Stimulated activated CD4-positive, alpha-beta T cell treated with anti-CD3 and anti-CD28 coated beads, Interleukin-1b, Interleukin-23, amount 100 ng/mL, for 1 hour (primary cell): ENCODE measurements at regions not wholly inside any gene's neighbourhood (a gene's known extent, or its start where the extent isn't known, plus 50 kb on each side); places are given as distances from the start of the nearest gene placed in this dataset.

Experiments used
- DNase-seq, 2 donors: peaks; one replicate each; pipeline ENCODE4 v3.0.0-alpha.2; 2020; ENCODE audit warnings: low read depth in 2 of 2

DNA sequence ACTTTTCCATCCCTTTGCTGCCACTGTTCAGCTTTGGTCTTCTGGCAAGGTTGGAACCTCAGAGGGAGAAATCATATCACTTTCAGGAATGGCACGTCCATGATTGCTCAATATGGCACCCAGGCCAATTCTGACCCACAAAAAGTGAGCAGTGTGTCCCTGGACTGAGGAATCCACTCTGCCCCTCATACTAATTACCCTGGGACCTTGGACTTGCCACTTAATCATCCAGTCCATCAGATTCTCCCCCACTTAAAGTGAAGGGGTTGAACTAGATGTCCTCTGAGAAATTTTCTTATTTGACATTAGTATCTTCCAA, 449.3 kb upstream of the CITED2 start:
- no peak for DNase-seq

- DNase-seq, result no peak
Measured at GRCh38 chr6:139823099-139823807, 448.8 kb upstream of the CITED2 start.

GRCh38 chr6:139821676-139822223, 447.3 kb upstream of the CITED2 start:
- DNase-seq, result no peak

DNA sequence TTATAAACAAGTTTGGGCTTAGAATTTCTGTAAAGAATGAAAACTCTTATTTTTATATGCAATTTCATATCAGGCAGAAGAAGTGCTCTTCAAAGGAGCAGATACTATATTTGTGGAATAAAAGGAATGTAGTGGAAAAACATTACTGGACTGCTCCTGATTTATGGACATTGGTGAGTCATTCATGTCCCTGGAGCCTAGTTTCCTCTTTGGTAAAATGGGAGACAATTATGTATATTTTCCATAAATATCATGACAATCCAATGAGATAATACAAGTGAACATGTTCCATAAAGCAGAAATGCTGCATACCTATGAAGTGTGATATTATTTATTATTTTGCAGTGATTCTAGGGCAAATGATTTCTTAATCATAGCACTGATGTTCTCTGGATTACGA, 445.8 kb upstream of the CITED2 start:
- DNase-seq, result no peak

- no peak for DNase-seq
Measured at GRCh38 chr6:139819776-139820175, 445.3 kb upstream of the CITED2 start.

- no peak for DNase-seq
Measured at GRCh38 chr6:139812939-139813338, 438.5 kb upstream of the CITED2 start.

DNA sequence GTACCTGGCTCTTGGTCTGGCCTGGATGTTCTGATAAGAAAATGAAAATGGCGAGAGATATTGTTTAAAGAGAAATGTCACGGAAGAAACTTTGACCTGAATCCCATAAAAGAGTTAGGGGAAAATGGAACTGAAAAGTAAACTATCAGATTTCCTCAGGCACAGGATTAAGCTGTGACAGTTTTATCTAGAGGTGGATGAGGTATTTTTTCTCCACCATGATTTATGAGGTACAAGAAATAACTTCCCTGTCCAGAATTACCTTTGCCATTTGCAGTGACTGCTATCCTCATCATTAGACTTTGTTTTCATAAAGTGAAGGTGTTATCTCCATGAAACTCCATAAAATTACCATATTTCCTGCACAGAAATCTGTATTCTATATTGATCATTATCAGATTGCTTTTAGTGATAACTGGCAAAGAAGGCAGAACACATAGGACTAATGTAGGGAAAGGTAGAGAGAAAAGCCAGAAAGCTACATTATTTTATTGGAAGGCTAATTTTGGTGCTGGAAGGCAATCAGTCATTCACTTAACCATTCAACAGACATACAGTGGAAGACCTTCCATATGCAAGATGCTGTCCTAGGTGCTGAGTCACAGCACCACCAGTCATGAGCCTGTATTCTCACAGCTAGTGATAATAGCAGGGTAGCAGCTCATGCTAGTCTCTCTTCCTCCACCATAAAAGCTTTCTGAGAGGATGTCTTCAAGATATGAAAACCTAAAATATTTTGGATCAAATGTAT, 427.3 kb upstream of the CITED2 start:
- no peak for DNase-seq

GRCh38 chr6:139800837-139801236, 426.4 kb upstream of the CITED2 start:
- DNase-seq, result no peak

GRCh38 chr6:139790527-139790926, 416.1 kb upstream of the CITED2 start:
- DNase-seq, result no peak

DNA sequence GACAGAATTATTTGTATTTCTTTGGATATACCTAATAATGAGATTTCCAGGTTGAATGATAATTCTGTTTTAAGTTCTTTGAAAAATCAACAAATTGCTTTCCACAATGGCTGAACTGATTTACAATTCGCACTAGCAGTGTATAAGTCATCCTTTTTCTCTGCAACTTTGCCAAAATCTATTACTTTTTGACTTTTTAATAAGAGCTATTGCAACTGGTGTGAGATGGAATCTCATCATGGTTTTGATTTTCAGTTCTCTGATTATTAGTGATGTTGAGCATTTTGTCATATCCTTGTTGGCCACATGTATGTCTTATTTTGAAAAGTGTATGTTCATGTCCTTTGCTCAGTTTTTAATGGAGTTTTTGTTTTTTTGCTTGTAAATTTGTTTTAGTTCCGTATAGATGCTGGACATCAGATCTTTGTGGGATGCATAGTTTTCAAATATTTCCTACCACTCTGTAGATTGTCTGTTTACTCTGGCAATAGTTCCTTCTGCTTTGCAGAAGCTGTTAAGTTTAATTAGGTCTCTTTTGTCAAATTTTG, 409.8 kb upstream of the CITED2 start:
- DNase-seq, result no peak

DNA sequence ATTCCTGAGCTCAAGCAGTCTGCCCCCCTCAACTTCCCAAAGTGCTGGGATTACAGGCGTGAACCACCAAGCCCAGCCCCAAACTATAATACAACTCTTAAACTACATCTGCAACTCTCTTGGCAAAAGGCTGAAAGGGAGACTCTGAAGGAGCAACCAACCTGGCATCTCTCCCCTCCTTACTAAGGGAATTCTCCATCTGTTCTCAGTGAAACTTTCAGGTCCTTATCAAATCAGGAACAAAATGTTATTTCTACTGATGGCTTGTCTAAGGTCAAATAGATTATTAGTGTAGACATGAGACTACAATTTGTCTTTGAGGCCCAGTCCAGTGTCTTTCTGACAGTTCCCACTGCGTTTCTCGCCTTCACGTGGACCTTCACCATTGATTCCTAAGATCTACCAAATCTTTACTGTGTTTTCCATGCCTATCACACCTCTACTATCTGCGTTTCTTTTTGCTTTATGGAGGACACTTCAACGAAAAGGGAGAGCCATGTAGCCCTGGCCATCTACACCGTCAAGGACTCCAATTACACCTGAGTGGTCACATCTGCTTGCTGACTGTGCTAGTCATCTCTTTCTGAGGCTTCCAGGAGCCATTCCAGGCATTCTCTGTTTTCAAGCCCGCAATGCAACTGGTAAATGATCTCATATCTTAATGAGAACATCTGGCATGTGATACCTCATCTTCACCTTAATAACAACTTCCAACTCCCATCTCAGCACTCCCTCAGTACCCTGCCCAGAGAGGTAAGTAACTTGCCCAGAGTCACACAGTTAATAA, 405.7 kb upstream of the CITED2 start:
- DNase-seq, result no peak

DNA sequence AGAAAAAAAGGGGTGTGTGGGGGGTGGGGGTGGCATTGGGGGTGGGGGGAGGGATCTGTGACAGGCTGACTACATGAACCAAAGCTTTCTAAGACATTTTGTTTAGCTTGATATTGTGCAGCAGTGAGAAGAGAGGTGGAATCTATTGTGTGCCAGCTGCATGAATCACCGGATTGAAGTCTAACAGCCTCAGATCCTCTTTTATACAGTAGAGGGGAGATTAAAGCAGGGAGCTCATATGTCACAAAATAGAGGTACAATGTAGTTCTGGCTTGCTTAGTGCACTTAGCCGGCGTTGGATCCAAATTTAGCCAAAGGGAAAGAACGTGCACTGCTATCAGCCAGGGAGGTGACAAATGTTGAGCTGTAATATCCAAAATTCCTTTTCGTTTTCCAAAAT, 404.2 kb upstream of the CITED2 start:
- DNase-seq, result no peak

- DNase-seq, result no peak
Measured at GRCh38 chr6:139778106-139778505, 403.7 kb upstream of the CITED2 start.

GRCh38 chr6:139777202-139777970, 402.9 kb upstream of the CITED2 start:
- no peak for DNase-seq

DNA sequence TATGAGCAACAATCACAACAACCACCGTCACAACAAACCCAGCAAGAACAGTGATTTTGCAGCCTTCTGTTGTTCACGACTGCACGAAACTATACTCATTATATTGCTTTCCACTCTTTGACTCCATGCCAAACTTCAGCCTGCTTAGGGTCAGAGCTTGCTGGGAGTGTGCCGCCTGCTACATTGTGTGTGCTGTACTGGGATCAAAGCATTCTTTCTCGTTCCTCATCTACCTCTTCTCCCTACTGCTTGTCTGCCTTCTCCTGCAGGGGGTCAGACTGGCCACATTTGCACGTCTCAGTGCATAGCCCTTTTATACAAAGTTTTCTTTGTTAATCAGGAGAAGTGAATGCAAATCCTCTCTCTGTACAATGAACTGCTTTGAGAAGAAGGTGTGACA, 401.6 kb upstream of the CITED2 start:
- no peak for DNase-seq

- DNase-seq, result no peak
Measured at GRCh38 chr6:139768196-139768595, 393.7 kb upstream of the CITED2 start.

- DNase-seq, result no peak
Measured at GRCh38 chr6:139766796-139767195, 392.3 kb upstream of the CITED2 start.

GRCh38 chr6:139765825-139766285, 391.4 kb upstream of the CITED2 start:
- no peak for DNase-seq

DNA sequence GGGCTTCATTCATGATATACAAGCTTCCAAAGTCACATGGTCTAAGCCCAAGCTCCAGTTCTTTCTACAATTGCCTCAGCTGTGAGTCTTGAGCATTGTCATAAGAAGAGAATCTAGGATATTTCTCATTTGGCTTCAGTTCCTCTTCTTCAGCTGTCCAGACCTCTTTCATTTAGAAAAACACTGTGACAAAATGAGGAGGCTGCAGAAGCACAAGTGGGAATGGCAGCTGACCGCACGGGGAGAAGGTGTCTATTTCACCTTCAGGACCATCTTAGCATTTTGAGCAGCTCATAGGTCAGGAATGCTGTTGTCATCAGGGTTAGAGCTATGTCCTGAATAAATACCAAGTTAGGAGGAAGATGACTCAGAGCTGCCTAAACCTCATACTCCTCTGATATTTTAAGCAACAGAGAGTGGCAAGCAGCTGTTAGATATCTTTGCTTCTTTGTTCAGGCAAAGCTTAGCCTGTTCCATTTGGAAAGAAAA, 390.1 kb upstream of the CITED2 start:
- no peak for DNase-seq

DNA sequence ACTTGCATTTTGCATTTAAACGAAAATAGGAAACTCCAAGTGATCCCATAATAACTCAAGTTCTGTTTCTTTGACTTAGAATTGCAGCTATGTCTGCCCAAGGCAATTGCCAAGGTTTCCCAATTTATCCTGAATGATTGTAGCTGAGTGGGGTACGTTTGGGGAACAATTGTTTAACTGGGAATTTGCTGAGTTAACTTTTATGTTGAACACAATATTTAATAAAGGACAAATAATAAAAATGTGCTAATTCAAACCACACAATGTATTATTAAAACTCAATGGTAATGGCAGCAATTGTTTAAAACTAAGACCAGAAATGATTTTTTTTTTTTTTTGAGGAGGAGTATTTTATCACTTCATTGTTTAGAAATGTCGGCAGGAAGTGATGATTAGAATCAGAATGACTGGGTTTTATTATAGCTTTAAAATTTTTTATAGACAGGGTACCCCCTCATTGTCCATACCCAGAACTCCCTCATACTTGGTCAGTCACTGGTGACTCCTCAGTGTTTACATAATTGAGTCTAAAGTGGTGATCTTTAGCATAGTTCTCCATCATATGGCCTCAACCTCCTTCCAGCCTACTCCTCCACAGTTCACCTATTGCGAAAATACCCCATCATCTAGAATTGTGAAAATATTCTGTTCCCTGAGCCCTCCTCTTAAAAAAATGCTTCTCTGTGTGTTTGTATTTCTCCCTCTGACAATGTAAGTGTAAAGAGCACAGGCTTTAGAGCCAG, 389.2 kb upstream of the CITED2 start:
- DNase-seq, result no peak
